Thoracic aorta (tissue), 2 donors: ENCODE measurements at regions not wholly inside any gene's neighbourhood (a gene's known extent, or its start where the extent isn't known, plus 50 kb on each side); places are given as distances from the start of the nearest gene placed in this dataset.

Source experiments
- ATAC-seq: fragments of 150-250 bp; one replicate; pipeline ENCODE4 v1.8.0; 2017; ENCODE audit warnings: low read depth; ENCODE audit not compliant: insufficient number of reproducible peaks, low FRiP score
- DNase-seq: peaks from one replicate; pipeline ENCODE4 v3.0.0-alpha.2; 2020; ENCODE audit warnings: low spot score
- H3K27ac ChIP-seq, 2 donors: fragments of 200-600 bp; sonication (generic); 1 replicate in 1 of 2; 2 replicates in 1 of 2; pipeline ENCODE4 v1.5.1; 2016; ENCODE audit warnings: mild to moderate bottlenecking in 2 of 2, moderate library complexity in 2 of 2
- H3K27me3 ChIP-seq: fragments of 200-600 bp; sonication (generic); replicated peaks from 2 replicates; pipeline ENCODE4 v1.6.0; 2016; ENCODE audit warnings: mild to moderate bottlenecking; ENCODE audit not compliant: insufficient read depth
- H3K36me3 ChIP-seq: fragments of 200-600 bp; sonication (generic); one replicate; pipeline ENCODE4 v1.5.1; 2016
- H3K4me1 ChIP-seq, 2 donors: fragments of 200-600 bp; sonication (generic); 1 replicate in 1 of 2; 2 replicates in 1 of 2; pipeline versions ENCODE4 v1.5.1 to v1.6.0; 2016; ENCODE audit warnings: low read depth in 2 of 2, mild to moderate bottlenecking in 1 of 2; ENCODE audit not compliant: control insufficient read depth in 1 of 2
- H3K4me3 ChIP-seq: fragments of 200-600 bp; sonication (generic); 2 replicates; pipeline ENCODE4 v1.5.1; 2016; ENCODE audit warnings: mild to moderate bottlenecking
- H3K9me3 ChIP-seq: fragments of 200-600 bp; sonication (generic); 2 replicates; pipeline ENCODE4 v1.5.1; 2016
- CTCF ChIP-seq: fragments of 200-600 bp; sonication (generic); IDR thresholded peaks from one replicate; pipeline ENCODE4 v1.5.1; 2019; ENCODE audit warnings: antibody characterized with exemption

DNA sequence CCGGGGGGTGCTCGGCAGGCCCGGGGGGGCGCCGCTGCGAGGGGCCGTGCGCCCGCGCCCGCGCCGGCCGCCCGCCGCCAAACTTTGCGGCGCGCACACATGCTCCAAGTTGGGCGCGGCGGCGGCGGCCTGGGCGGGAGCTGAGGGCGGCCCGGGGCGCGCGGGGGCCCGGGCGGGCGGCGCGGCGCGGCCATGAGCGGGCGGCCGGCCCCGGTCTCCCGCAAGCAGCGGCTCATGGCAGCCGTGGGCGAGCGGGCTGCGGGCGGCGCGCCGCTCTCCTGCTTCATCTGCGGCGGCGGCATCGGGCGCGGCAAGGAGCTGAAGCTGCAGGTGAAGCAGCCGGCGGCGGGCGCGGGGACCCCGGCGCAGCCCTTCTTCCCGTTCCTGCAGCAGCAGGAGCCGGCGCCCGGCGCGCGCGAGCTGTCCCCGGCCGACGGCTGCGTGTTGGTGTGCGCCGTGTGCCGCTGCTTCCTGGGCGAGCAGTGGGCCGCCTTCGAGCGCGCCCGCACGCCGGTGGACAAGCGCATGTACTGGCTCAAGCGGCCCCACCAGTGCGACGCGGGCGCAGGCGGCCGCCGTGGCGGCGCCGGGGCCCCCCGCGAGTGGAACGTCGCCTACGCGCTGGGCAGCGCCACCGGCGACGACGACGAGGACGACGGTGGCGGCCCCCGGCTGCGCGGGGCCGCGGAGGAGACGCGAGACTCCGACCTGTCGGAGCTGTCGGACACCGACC, 57.2 kb upstream of the CIBAR2 start:
- H3K27me3 ChIP-seq = no peaks in the 10 kb centered on the region
- no peaks in the 10 kb centered on the region for H3K9me3 ChIP-seq
- TF ChIP-seq CTCF = no peak
- H3K27ac ChIP-seq = no peak overlapping the region
- DNase-seq = no peak
- H3K4me1 ChIP-seq = peaks cover 14 to 92% of the 10 kb centered on the region in 2 donors
- no peaks in the 10 kb centered on the region for H3K36me3 ChIP-seq
- H3K4me3 ChIP-seq = peak overlapping the region; percentile 70
- ATAC-seq = no peak

- TF ChIP-seq CTCF = no peak
- peaks cover 9 to 92% of the 10 kb centered on the region in 2 donors for H3K4me1 ChIP-seq
- DNase-seq (no peak), ATAC-seq (no peak)
- no peaks in the 10 kb centered on the region for H3K27me3 ChIP-seq
- no peak overlapping the region for H3K27ac ChIP-seq
- peak overlapping the region; percentile 70 for H3K4me3 ChIP-seq
- no peaks in the 10 kb centered on the region for H3K36me3 ChIP-seq
- no peaks in the 10 kb centered on the region for H3K9me3 ChIP-seq
Measured at GRCh38 chr16:85170066-85170491, 57.8 kb upstream of the CIBAR2 start.

GRCh38 chr16:85170590-85171003, 58.3 kb upstream of the CIBAR2 start:
- Histone ChIP-seq H3K27ac (no peak overlapping the region), H3K36me3 (no peaks in the 10 kb centered on the region), H3K27me3 (no peaks in the 10 kb centered on the region), H3K9me3 (no peaks in the 10 kb centered on the region), H3K4me1 (peaks cover 6 to 91% of the 10 kb centered on the region in 2 donors), H3K4me3 (no peak overlapping the region)
- ATAC-seq = no peak
- TF ChIP-seq CTCF = no peak
- no peak for DNase-seq

DNA sequence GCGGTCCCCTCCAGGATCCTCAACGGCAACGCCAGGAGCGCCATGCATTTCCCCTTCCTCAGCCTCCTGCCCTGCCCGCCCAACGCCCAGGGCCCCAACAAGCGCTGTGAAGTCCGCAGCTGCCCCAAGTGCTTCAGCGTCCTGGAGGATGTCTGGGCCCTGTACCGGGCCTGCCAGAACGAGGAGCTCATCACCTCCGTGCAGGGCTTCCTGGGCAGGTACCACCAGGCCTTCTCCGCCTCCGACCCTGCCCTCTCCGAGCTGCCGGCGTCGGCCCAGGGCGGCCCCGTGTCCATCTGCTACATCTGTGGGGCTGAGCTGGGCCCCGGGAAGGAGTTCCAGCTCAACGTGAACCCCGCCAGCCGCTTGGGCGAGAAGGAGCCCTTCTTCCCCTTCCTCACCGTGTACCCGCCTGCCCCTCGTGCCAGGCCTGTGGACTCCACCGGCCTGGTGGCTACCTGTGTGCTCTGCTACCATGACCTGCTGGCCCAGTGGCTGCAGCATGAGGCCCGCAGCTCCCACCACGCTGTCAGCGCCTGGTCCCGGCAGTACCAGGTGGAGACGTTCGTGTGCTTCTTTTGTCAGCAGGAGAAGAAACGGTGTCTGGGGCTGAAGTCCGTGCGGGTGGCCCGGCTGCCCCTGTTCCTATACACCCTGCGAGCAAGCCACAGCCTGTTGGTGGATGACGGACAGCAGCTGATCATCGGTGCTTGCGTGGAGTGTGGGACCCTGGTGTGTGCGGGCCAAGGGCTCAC, 58.9 kb upstream of the CIBAR2 start:
- TF ChIP-seq CTCF = no peak
- Histone ChIP-seq H3K4me1 (peaks cover 6 to 85% of the 10 kb centered on the region in 2 donors), H3K9me3 (no peaks in the 10 kb centered on the region), H3K36me3 (no peaks in the 10 kb centered on the region), H3K4me3 (peak overlapping the region; percentile 14), H3K27ac (no peak overlapping the region), H3K27me3 (no peaks in the 10 kb centered on the region)
- ATAC-seq (no peak), DNase-seq (no peak)

DNA sequence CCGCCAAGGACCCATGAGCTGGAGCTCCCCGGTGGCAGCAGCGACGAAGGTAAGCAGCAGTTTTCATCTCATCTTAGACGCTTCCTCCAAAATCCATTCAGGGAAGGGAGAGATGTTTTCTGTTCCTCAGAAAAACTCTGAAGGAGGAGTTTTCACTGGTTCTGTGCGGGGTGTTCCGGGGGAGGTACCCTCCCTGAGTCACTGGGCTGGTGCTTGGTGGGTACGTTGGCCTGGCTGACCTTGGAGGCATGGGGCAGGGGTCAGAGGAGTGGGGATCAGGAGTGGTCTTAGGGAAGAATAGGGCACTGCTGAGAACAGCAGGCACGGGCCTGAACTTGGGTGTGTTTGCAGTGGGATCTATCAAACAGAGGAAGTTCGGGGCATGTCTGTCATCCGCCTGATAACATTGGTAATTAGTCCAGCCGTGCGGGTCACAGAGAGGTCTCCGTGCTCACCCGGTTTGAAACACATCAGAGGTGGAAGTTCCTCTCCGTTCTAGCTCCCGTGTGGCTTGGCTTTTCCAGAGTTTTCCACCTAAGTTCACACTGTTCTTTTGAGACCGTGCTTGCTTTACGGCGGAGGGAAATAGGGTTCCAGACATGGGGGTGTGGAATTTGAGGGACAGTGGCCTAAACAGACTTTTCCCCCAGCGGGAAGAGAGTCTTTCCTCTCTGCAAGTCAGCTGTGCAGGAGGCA, 59.6 kb upstream of the CIBAR2 start:
- Histone ChIP-seq H3K27me3 (no peaks in the 10 kb centered on the region), H3K4me1 (peaks cover 6 to 78% of the 10 kb centered on the region in 2 donors), H3K36me3 (no peaks in the 10 kb centered on the region), H3K4me3 (peak overlapping the region; percentile 14), H3K9me3 (no peaks in the 10 kb centered on the region), H3K27ac (no peak overlapping the region)
- ATAC-seq = no peak
- TF ChIP-seq CTCF = no peak
- no peak for DNase-seq
